Gastroesophageal sphincter (tissue), 3 donors: ENCODE measurements at regions not wholly inside any gene's neighbourhood (a gene's known extent, or its start where the extent isn't known, plus 50 kb on each side); places are given as distances from the start of the nearest gene placed in this dataset.

Source experiments
- CTCF ChIP-seq, 4 experiments: fragments of 200-600 bp in 2 of 4; fragments of 450-650 bp in 2 of 4; sonication (generic) in 1 of 4; IDR thresholded peaks; one replicate each; pipeline ENCODE4 v1.5.1; 2017 to 2019; ENCODE audit warnings: antibody characterized with exemption in 4 of 4, mild to moderate bottlenecking in 2 of 4, moderate library complexity in 2 of 4
- EP300 ChIP-seq: sonication (generic); formaldehyde crosslinking; IDR thresholded peaks from one replicate; pipeline ENCODE4 v1.6.1; 2017; ENCODE audit warnings: antibody characterized with exemption, mild to moderate bottlenecking
- POLR2A ChIP-seq, 2 donors: fragments of 450-650 bp; IDR thresholded peaks; one replicate each; pipeline ENCODE4 v1.6.1; 2017; ENCODE audit warnings: antibody characterized with exemption in 2 of 2, mild to moderate bottlenecking in 2 of 2, moderate library complexity in 1 of 2
- POLR2AphosphoS5 ChIP-seq: sonication (generic); formaldehyde crosslinking; IDR thresholded peaks from one replicate; pipeline ENCODE4 v1.6.1; 2017; ENCODE audit warnings: antibody characterized with exemption

DNA sequence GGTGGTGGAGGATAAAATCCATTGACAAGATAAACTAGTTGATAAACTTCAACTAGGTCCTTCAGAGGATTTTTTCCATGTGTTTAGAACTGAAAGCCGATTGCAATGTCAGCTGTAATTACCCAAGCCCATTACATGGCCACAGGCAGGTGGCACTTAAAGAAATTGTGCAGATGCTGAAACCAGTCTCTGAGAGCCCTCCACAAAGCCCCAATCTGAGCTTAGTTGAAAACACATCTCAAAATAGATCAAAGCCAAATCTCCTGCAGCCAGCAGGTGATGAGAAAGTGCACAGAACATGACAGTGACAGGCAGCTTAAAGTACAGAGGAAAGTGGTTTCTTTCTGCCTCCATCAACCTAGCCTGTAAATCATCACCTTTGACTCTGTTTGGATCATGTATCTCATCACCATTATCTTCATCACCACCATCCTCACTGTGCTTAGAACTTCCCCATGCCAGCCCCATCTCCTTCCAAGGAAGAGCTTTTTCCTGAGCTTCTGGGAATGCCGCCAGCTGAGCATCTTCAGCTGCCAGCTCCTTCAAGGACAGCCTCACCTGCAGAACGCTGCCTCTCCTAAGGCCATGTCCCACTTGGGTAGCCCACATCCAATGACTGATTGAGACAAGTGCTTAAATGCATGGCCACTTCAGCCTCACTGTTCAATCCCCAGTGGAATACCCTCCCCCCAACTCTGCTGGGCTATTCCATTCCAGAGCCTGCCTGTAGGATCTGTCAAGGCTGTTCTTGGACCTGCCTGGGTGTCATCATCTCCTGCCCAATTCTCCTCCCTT lies 219.5 kb upstream of the TMEM132C start:
- TF ChIP-seq CTCF (IDR thresholded peaks at IDR 0.05) (no peak), POLR2A (IDR thresholded peaks at IDR 0.05) (no peak), EP300 (no peak), POLR2AphosphoS5 (no peak)
